ENCODE measurements at regions not wholly inside any gene's neighbourhood (a gene's known extent, or its start where the extent isn't known, plus 50 kb on each side); places are given as distances from the start of the nearest gene placed in this dataset.

DNA sequence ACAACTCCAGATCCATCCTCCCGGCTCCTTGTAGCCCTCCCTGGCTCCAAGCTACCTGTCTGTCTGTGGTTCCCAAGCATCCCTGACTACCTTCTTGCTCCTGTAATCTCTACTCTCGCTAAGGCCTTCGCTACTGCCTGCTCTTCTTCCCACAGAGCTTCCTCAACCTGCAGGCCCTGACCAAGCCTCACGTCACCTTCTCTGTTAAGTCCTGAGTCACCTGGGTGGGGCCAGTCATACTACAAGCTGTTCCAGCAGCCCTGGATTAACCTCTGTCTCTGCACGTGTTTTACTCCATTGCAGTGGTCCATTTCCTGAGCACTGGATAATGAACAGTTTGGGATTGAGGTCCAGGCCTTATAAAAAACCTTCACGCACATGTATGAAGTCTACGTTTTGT, 770.7 kb downstream of the BCL11B start:
- intact Hi-C loops (cut with DNase I): no loop called here
- H3K9me3 ChIP-seq: no peaks in the 10 kb centered on the region
- no peaks in the 10 kb centered on the region for H3K36me3 ChIP-seq
- no peak overlapping the region for H3K4me3 ChIP-seq (replicated peaks in 1 of 3)
- TF ChIP-seq, protein P1, sequence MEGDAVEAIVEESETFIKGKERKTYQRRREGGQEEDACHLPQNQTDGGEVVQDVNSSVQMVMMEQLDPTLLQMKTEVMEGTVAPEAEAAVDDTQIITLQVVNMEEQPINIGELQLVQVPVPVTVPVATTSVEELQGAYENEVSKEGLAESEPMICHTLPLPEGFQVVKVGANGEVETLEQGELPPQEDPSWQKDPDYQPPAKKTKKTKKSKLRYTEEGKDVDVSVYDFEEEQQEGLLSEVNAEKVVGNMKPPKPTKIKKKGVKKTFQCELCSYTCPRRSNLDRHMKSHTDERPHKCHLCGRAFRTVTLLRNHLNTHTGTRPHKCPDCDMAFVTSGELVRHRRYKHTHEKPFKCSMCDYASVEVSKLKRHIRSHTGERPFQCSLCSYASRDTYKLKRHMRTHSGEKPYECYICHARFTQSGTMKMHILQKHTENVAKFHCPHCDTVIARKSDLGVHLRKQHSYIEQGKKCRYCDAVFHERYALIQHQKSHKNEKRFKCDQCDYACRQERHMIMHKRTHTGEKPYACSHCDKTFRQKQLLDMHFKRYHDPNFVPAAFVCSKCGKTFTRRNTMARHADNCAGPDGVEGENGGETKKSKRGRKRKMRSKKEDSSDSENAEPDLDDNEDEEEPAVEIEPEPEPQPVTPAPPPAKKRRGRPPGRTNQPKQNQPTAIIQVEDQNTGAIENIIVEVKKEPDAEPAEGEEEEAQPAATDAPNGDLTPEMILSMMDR (IDR thresholded peaks at IDR 0.05): no peak
- no peak for TF ChIP-seq POLR2A (IDR thresholded peaks at IDR 0.05)
- WGBS, 2 donors: 92 to 95% methylated on average over 7 of the region's 7 CpGs
- no peaks in the 10 kb centered on the region for H3K27me3 ChIP-seq
- no peak overlapping the region for H3K27ac ChIP-seq
- no peak for DNase-seq
- no peaks in the 10 kb centered on the region for H3K4me1 ChIP-seq

DNA sequence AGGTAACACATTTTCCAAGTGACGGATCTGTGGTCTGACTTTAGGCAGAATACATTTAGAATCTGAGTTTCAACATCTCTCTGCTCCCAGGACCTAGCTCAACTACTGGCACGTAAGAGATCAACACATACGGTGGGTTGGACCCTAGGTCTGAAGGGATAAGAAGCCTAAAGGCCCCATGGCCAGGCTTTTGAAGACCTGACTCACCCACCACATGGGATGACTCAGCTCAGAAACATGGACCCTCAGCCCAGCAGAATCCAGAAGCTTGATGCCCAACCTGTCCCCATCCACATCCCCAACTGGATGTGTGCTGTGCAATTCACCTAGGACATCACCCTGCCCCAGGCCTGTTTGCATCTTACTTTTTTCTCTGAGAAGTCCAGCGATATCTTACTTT, 770.2 kb downstream of the BCL11B start:
- H3K9me3 ChIP-seq: no peaks in the 10 kb centered on the region
- no peaks in the 10 kb centered on the region for H3K36me3 ChIP-seq
- DNase-seq: no peak
- TF ChIP-seq, protein P1 (IDR thresholded peaks at IDR 0.05): no peak
- TF ChIP-seq POLR2A (IDR thresholded peaks at IDR 0.05): no peak
- no peaks in the 10 kb centered on the region for H3K4me1 ChIP-seq
- 92 to 97% methylated on average over 4 of the region's 4 CpGs for WGBS, 2 donors
- intact Hi-C loops (cut with DNase I): no loop called here
- H3K4me3 ChIP-seq (replicated peaks in 1 of 3): no peak overlapping the region
- H3K27me3 ChIP-seq: no peaks in the 10 kb centered on the region
- no peak overlapping the region for H3K27ac ChIP-seq

DNA sequence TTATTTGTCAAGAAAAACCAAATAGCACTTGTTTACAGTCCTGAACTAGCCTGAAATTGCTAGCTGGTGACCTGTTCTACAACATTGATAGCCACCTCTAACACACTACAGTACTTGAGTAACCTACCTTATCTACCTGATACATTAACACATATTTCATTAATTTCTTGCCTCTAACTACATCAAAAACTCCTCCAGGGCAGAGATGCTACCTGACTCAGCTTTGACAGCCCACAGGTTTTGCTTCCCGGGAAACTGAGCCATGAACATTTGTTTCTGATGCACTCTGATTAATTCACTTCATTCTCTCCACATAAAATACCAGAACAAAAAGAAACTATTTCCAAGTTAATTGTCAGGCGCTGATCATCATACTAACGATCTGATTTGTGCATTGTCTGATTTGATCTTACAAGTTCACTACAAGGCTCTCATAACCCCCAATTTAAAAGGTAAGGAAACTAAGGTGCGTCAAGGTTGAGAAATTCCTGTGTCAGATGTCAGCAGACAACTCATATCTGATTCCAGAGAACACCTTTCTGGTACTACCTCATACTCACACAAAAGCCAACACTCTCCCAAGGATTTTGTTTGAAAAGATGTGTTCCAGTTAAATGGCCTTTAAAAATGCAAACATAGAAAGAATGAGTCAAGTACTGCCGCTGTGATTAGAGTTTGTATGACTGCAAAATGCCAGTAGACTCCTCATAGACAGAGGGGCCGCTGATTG, 768.7 kb downstream of the BCL11B start:
- no peak for TF ChIP-seq POLR2A (IDR thresholded peaks at IDR 0.05)
- TF ChIP-seq, protein P1 (IDR thresholded peaks at IDR 0.05): no peak
- Histone ChIP-seq H3K9me3 (no peaks in the 10 kb centered on the region), H3K4me1 (no peaks in the 10 kb centered on the region), H3K27ac (no peak overlapping the region), H3K4me3 (replicated peaks in 1 of 3) (no peak overlapping the region), H3K27me3 (no peaks in the 10 kb centered on the region), H3K36me3 (no peaks in the 10 kb centered on the region)
- no peak for DNase-seq
- WGBS, 2 donors: 59 to 65% methylated on average over 6 of the region's 6 CpGs
- intact Hi-C loops (cut with DNase I): no loop called here

DNA sequence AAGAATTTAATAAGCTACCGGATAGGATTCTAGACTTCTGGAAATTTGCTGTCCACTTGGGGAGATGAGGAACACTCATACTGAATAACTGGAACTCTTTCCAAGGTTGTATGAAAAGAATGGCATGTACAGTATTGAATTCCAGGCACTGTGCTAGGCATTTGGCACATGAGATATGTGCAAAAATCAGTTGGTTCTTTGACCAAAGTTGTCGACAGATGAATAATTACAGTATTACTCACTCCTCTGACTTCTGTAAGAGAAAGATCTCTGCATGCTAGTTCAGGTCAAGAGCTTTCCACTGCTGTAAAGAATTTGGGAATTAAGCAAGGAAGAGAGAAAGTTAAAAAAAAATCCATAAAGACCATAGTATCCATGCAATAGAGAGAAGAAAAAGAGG, 764.7 kb downstream of the BCL11B start:
- Histone ChIP-seq H3K9me3 (no peaks in the 10 kb centered on the region), H3K36me3 (no peaks in the 10 kb centered on the region), H3K27me3 (no peaks in the 10 kb centered on the region), H3K27ac (no peak overlapping the region), H3K4me1 (no peaks in the 10 kb centered on the region), H3K4me3 (replicated peaks in 1 of 3) (no peak overlapping the region)
- DNase-seq: no peak
- intact Hi-C loops (cut with DNase I): no loop called here
- TF ChIP-seq, protein P1 (IDR thresholded peaks at IDR 0.05): no peak
- WGBS, 2 donors: 46 to 54% methylated on average over 2 of the region's 2 CpGs

DNA sequence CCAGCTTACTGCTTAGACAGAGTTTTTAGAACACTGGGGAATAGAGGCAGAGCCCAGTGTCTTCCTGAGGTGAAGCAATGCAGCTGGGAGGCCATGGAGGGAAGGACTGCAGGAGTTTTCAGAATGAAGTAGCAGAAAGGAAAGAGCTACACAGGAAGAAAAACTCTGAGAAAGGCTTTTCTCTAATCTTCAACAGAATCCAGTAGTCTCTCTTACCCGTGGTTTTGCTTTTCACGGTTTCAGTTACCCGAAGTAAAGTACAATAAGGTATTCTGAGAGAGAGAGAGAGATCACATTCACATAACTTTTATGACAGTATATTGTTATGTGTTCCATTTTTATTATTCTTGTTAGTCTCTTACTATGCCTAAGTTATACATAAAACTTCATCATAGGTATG, 761.6 kb downstream of the BCL11B start:
- Histone ChIP-seq H3K4me1 (no peaks in the 10 kb centered on the region), H3K36me3 (no peaks in the 10 kb centered on the region), H3K27ac (no peak overlapping the region), H3K9me3 (no peaks in the 10 kb centered on the region), H3K27me3 (no peaks in the 10 kb centered on the region), H3K4me3 (replicated peaks in 1 of 3) (no peak overlapping the region)
- DNase-seq: no peak
- TF ChIP-seq, protein P1 (IDR thresholded peaks at IDR 0.05): no peak
- TF ChIP-seq POLR2A (IDR thresholded peaks at IDR 0.05): no peak
- intact Hi-C loops (cut with DNase I): no loop called here
- WGBS, 2 donors: 91 to 93% methylated on average over 3 of the region's 3 CpGs
